ENCODE measurements at regions not wholly inside any gene's neighbourhood (a gene's known extent, or its start where the extent isn't known, plus 50 kb on each side); places are given as distances from the start of the nearest gene placed in this dataset.

- H3K27ac ChIP-seq (ENCODE audit: low read depth, low read length), result no peak overlapping the region
- Mint-ChIP-seq H3K4me1 (peaks cover 15% of the 10 kb centered on the region), H3K36me3 (ENCODE audit: low read depth) (peaks cover 3% of the 10 kb centered on the region), H3K9me3 (peaks cover 6% of the 10 kb centered on the region), H3K4me3 (no peak overlapping the region), H3K27me3 (ENCODE audit: insufficient read depth) (peaks cover 12% of the 10 kb centered on the region), H3K27ac (no peak overlapping the region)
- H3K4me3 ChIP-seq (ENCODE audit: low read length), result no peak overlapping the region
- no peak for DNase-seq
- H3K36me3 ChIP-seq (ENCODE audit: control insufficient read depth, insufficient read depth, low read length), result no peaks in the 10 kb centered on the region
- peaks cover 11% of the 10 kb centered on the region for H3K4me1 ChIP-seq (ENCODE audit: control insufficient read depth, insufficient read depth, low read length)
- H3K9me3 ChIP-seq (ENCODE audit: control insufficient read depth, low read length), result no peaks in the 10 kb centered on the region
- H3K27me3 ChIP-seq (ENCODE audit: control insufficient read depth, insufficient read depth, low read length, poor library complexity, severe bottlenecking), result no peaks in the 10 kb centered on the region
- WGBS, 2 experiments (ENCODE audit: insufficient coverage in 1 of 2, insufficient read length in 1 of 2), result 82 to 84% methylated on average over 2 of the region's 2 CpGs
- H3K9ac ChIP-seq (ENCODE audit: extremely low read depth, low read length, poor library complexity, severe bottlenecking), result no peak overlapping the region
- TF ChIP-seq CTCF (conservative IDR thresholded peaks at IDR 0.05), result no peak
These were observed 96.8 kb upstream of the SOX4 start for GRCh38 chr6:21496706-21497105.

GRCh38 chr6:21500314-21501020 lies 93.1 kb upstream of the SOX4 start:
- Histone ChIP-seq H3K4me3 (ENCODE audit: low read length) (no peak overlapping the region), H3K36me3 (ENCODE audit: control insufficient read depth, insufficient read depth, low read length) (no peaks in the 10 kb centered on the region), H3K4me1 (ENCODE audit: control insufficient read depth, insufficient read depth, low read length) (peaks cover 11% of the 10 kb centered on the region), H3K27me3 (ENCODE audit: control insufficient read depth, insufficient read depth, low read length, poor library complexity, severe bottlenecking) (no peaks in the 10 kb centered on the region), H3K9me3 (ENCODE audit: control insufficient read depth, low read length) (no peaks in the 10 kb centered on the region), H3K9ac (ENCODE audit: extremely low read depth, low read length, poor library complexity, severe bottlenecking) (no peak overlapping the region), H3K27ac (ENCODE audit: low read depth, low read length) (no peak overlapping the region)
- TF ChIP-seq CTCF (conservative IDR thresholded peaks at IDR 0.05), result no peak
- 83 to 90% methylated on average over 4 to 5 of the region's 5 CpGs for WGBS, 2 experiments (ENCODE audit: insufficient coverage in 1 of 2, insufficient read length in 1 of 2)
- Mint-ChIP-seq H3K4me3 (no peak overlapping the region), H3K27ac (no peak overlapping the region), H3K36me3 (ENCODE audit: low read depth) (no peaks in the 10 kb centered on the region), H3K27me3 (ENCODE audit: insufficient read depth) (peaks cover 2% of the 10 kb centered on the region), H3K9me3 (no peaks in the 10 kb centered on the region), H3K4me1 (peaks cover 15% of the 10 kb centered on the region)
- DNase-seq, result peak; percentile 25

DNA sequence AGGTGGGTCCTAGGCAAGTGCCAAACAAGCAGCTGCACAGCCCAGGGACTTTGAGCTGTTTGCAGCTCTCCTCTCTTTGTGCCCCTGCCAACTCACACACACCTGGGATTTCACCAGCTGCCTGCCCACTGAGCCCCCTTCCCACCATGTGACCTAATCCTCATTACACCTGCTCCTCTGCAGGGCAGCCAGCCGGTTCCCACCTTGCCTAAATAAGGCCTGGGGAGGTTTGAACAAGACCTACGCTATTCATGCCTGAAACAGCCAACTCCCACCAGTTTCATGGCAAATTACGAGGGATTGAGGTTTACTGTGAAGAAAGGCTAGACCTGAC lies 92.6 kb upstream of the SOX4 start:
- no peaks in the 10 kb centered on the region for H3K36me3 ChIP-seq (ENCODE audit: control insufficient read depth, insufficient read depth, low read length)
- no peak overlapping the region for H3K27ac Mint-ChIP-seq
- no peak for DNase-seq
- TF ChIP-seq CTCF (conservative IDR thresholded peaks at IDR 0.05), result no peak
- H3K27me3 Mint-ChIP-seq (ENCODE audit: insufficient read depth), result peaks cover 2% of the 10 kb centered on the region
- H3K27ac ChIP-seq (ENCODE audit: low read depth, low read length), result no peak overlapping the region
- H3K36me3 Mint-ChIP-seq (ENCODE audit: low read depth), result no peaks in the 10 kb centered on the region
- no peak overlapping the region for H3K4me3 ChIP-seq (ENCODE audit: low read length)
- WGBS, 2 experiments (ENCODE audit: insufficient coverage in 1 of 2, insufficient read length in 1 of 2), result 84% methylated on average over 3 of the region's 3 CpGs
- no peaks in the 10 kb centered on the region for H3K9me3 Mint-ChIP-seq
- H3K4me1 ChIP-seq (ENCODE audit: control insufficient read depth, insufficient read depth, low read length), result peaks cover 11% of the 10 kb centered on the region
- no peak overlapping the region for H3K9ac ChIP-seq (ENCODE audit: extremely low read depth, low read length, poor library complexity, severe bottlenecking)
- no peaks in the 10 kb centered on the region for H3K27me3 ChIP-seq (ENCODE audit: control insufficient read depth, insufficient read depth, low read length, poor library complexity, severe bottlenecking)
- no peaks in the 10 kb centered on the region for H3K9me3 ChIP-seq (ENCODE audit: control insufficient read depth, low read length)
- H3K4me1 Mint-ChIP-seq, result peaks cover 15% of the 10 kb centered on the region
- H3K4me3 Mint-ChIP-seq, result no peak overlapping the region

Data from endodermal cell (in vitro differentiated cells).